HG02840 (cell line): ENCODE measurements at regions not wholly inside any gene's neighbourhood (a gene's known extent, or its start where the extent isn't known, plus 50 kb on each side); places are given as distances from the start of the nearest gene placed in this dataset.

Experiments
- ATAC-seq: cut with Tn5 transposase; IDR thresholded peaks from one replicate; pipeline ENCODE4 v1.9.1; 2021; ENCODE audit warnings: mild to moderate bottlenecking, moderate library complexity, moderate number of reproducible peaks; ENCODE audit not compliant: unreplicated experiment, low FRiP score

- no peak for ATAC-seq
Measured at GRCh38 chr7:17593819-17594419, 295.5 kb downstream of the AHR start.

- ATAC-seq, result no peak
Measured at GRCh38 chr7:17595546-17595945, 297.1 kb downstream of the AHR start.

GRCh38 chr7:17598305-17598704 lies 299.9 kb downstream of the AHR start:
- no peak for ATAC-seq

GRCh38 chr7:17598846-17599245 lies 300.4 kb downstream of the AHR start:
- no peak for ATAC-seq

GRCh38 chr7:17599733-17600339 lies 301.4 kb downstream of the AHR start:
- no peak for ATAC-seq

- ATAC-seq, result no peak
Measured at GRCh38 chr7:17600340-17600752, 301.9 kb downstream of the AHR start.

GRCh38 chr7:17601921-17602320 lies 303.5 kb downstream of the AHR start:
- no peak for ATAC-seq

- ATAC-seq, result no peak
Measured at GRCh38 chr7:17608114-17608833, 309.8 kb downstream of the AHR start.

GRCh38 chr7:17611611-17612010 lies 313.2 kb downstream of the AHR start:
- ATAC-seq, result no peak

GRCh38 chr7:17613338-17614041 lies 315.0 kb downstream of the AHR start:
- ATAC-seq, result no peak

- ATAC-seq, result no peak
Measured at GRCh38 chr7:17617380-17617779, 318.9 kb downstream of the AHR start.

GRCh38 chr7:17617857-17618651 lies 319.6 kb downstream of the AHR start:
- ATAC-seq, result no peak

GRCh38 chr7:17618652-17618974 lies 320.2 kb downstream of the AHR start:
- ATAC-seq, result no peak

GRCh38 chr7:17619196-17619818 lies 320.9 kb downstream of the AHR start:
- ATAC-seq, result no peak

- ATAC-seq, result no peak
Measured at GRCh38 chr7:17620566-17620965, 319.7 kb downstream of the SNX13 start.

GRCh38 chr7:17622451-17622850 lies 317.8 kb downstream of the SNX13 start:
- ATAC-seq, result no peak

GRCh38 chr7:17623546-17624185 lies 316.6 kb downstream of the SNX13 start:
- ATAC-seq, result no peak

- ATAC-seq, result no peak
Measured at GRCh38 chr7:17624379-17624778, 315.9 kb downstream of the SNX13 start.

- ATAC-seq, result no peak
Measured at GRCh38 chr7:17625043-17625442, 315.3 kb downstream of the SNX13 start.

GRCh38 chr7:17626235-17626634 lies 314.1 kb downstream of the SNX13 start:
- ATAC-seq, result no peak
